Retinal pigment epithelial cell (primary cell): ENCODE measurements at regions not wholly inside any gene's neighbourhood (a gene's known extent, or its start where the extent isn't known, plus 50 kb on each side); places are given as distances from the start of the nearest gene placed in this dataset.

Source experiments
- DNase-seq: peaks from one replicate; pipeline ENCODE4 v3.0.0-alpha.2; 2010; ENCODE audit warnings: low read depth
- H3K4me3 ChIP-seq: 2 replicates; pipeline ENCODE4 v1.5.1; 2011; ENCODE audit warnings: mild to moderate bottlenecking, low read length, control low read depth, moderate library complexity
- TF ChIP-seq, protein P1 (sequence below): conservative IDR thresholded peaks from 2 replicates; pipeline ENCODE4 v1.5.1; 2011; ENCODE audit warnings: low read depth, low read length, control low read depth, inconsistent platforms

DNA sequence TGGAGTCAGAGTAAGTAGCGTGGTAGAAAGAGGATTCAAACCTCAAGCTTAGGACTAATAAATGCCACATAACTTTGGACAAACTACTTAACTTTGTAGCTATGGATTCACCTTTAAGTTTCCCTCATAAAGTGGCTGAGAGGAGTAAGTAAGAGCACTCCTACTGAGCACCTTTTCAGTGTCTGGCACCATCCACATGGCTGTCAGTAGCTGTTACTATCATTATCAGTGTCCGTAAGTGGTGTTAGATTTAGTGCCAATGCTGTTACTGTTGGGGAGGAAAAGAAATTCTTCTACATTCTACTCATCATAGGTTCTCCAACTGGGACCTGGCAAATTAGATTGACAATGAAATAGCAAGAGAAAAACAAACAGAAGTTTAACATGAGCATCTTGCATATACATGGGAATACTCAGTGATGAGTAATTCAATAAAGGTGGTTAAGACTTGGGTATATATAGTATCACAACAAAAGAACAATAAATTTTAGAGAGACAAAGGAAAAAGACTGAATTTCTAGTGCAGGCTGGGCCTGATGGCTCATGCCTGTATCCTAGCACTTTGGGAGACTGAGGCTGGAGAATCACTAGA, 165.6 kb upstream of the NBEA start:
- DNase-seq, result no peak
- TF ChIP-seq, protein P1, sequence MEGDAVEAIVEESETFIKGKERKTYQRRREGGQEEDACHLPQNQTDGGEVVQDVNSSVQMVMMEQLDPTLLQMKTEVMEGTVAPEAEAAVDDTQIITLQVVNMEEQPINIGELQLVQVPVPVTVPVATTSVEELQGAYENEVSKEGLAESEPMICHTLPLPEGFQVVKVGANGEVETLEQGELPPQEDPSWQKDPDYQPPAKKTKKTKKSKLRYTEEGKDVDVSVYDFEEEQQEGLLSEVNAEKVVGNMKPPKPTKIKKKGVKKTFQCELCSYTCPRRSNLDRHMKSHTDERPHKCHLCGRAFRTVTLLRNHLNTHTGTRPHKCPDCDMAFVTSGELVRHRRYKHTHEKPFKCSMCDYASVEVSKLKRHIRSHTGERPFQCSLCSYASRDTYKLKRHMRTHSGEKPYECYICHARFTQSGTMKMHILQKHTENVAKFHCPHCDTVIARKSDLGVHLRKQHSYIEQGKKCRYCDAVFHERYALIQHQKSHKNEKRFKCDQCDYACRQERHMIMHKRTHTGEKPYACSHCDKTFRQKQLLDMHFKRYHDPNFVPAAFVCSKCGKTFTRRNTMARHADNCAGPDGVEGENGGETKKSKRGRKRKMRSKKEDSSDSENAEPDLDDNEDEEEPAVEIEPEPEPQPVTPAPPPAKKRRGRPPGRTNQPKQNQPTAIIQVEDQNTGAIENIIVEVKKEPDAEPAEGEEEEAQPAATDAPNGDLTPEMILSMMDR, result no peak

DNA sequence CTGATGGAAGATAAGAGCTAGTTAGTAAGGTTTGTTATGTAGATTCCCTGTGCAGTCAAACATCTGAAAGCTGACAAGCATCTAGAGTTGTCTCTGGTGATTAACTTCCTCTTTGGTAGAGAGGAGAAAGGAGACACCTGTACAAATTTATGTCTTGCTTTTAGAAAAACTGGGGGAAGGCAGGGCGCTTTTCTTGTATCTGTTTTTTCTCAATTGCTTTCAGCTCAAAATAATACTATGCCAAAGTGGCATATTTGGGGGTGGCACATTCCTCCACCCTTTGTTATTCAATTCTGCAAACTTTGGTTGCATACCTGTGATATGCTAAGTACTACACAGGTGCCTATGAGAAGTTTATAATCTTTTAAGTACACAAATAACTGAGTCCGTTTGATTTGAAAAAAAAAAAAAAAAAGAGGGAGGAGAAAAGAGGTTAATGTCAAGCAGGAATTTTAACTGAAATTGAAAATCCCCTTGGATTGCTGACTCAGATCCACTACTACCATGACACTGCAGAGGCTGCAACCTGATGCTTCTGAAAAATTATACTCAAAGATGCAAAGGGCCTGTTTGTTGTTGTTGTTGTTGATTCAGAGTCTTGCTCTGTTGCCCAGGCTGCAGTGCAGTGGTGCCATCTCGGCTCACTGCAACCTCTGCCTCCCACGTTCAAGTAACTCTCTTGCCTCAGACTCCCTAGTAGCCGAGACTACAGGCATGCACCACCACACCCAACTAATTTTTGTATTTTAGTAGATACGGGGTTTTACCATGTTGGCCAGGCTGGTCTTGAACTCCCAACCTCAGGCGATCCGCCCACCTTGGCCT, 164.8 kb upstream of the NBEA start:
- no peak overlapping the region for H3K4me3 ChIP-seq
- TF ChIP-seq, protein P1, result no peak
- DNase-seq, result no peak

More for the DNA sequence above, 165.6 kb upstream of the NBEA start:
- H3K4me3 ChIP-seq, result no peak overlapping the region

DNA sequence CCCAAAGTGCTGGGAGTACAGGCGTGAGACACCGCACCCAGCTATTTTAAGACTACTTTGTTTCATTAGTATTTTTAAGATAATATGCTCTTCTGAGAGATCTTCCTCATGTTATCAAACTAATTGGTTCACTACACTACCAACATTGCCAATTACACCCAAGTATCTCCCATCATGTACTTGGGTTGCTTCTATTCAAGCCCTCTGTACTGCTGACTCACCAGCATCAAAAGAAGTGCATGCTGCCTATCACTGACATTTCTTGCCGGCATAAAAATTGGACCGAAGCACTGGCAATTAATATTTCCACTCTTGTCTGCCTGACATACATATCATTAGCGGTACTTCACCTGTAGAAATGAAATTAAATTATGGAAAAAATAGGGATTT, 164.2 kb upstream of the NBEA start:
- TF ChIP-seq, protein P1, result no peak
- no peak overlapping the region for H3K4me3 ChIP-seq
- DNase-seq, result no peak

DNA sequence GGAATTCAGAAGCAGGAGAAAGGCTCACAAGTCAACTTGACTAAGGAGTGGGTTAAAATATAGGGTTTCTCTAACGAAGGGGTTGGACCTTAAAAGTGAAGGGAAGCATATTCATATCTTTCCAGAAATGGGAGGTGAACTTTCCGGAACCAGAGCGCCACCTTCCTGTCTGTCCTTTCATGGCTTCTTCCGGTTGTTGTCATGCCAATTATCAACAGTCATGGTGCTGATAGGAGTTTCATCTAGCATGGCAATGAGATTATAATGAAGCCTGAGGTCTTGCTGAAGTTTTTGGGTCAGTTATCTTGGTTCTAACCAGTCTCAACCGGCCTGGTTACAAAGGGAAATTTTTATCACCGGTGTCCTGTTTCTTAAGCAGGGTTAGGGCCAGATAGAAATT, 162.9 kb upstream of the NBEA start:
- TF ChIP-seq, protein P1, result no peak
- H3K4me3 ChIP-seq, result no peak overlapping the region
- no peak for DNase-seq

DNA sequence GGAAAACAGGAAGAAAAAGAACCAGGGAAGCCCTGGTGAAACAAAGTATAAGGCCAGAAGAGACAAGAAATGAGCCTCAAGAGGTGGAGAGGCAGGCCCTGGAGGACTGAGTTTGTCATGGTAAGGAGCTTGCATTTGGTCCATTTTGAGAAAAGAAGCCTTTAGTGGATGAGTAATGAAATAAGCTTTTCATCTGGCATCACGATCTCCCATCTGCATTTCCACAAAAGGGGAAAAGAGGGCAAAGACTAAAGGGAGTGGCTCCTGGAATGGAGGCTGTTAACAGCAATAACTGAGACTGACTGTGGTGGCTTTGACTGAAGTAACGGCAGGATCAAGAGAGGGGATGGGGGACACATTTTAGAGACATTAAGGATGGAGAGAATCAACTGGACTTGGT, 148.8 kb upstream of the NBEA start:
- DNase-seq, result no peak
- H3K4me3 ChIP-seq, result no peak overlapping the region
- TF ChIP-seq, protein P1, result no peak

DNA sequence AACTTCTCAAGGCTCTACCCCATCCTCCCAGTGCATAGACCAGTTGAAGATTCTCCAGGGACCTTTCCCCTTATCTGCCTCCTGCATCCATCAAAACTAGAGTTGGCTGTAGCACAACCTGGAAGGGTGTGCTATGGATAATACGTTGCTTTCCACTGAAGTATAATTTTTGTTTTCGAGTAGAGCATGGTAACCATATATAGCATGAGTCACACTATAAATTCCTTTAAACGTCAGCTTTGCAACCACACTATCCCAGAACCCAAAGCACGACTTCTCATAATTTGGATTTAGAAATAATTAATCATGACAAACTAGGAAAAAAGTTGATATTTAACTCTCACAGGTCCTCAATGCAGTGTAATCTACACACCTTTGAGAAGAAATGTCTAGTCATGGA, 138.3 kb upstream of the NBEA start:
- H3K4me3 ChIP-seq, result no peak overlapping the region
- no peak for DNase-seq
- TF ChIP-seq, protein P1, result no peak

DNA sequence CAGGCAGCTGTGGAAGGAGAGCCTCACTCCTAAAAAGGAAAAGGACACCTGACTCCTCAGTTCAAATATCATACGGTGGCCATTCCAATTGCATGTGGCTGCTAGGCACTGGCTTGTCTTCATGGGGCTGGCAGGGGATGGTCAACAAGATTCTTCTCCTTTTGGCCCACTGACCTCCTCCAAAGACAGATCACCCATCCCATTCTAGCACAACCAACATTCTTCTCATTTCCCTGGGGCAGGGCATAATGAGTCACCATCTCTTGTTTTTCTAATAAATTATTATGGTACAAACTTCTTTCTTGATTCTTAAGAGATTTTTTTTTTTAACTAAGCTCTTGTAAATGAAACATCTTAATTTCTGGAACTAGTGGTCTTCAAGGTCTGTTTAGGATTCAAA, 136.7 kb upstream of the NBEA start:
- H3K4me3 ChIP-seq, result no peak overlapping the region
- no peak for DNase-seq
- TF ChIP-seq, protein P1, result no peak
